Keratinocyte (primary cell): ENCODE measurements at regions not wholly inside any gene's neighbourhood (a gene's known extent, or its start where the extent isn't known, plus 50 kb on each side); places are given as distances from the start of the nearest gene placed in this dataset.

Experiments used
- DNase-seq: peaks from one replicate; pipeline ENCODE4 v3.0.0-alpha.2; 2011; ENCODE audit warnings: low read depth, missing footprints, low spot score
- FAIRE-seq: peaks from 2 replicates; lab custom pipeline; 2011; peaks lifted over from hg19 to GRCh38; lab: Jason Lieb, UNC
- H2AFZ ChIP-seq: 2 replicates; pipeline ENCODE4 v1.6.0; 2012; ENCODE audit warnings: low read length, control low read depth, inconsistent platforms; ENCODE audit not compliant: control insufficient read depth
- H3K27ac ChIP-seq: 2 replicates; pipeline ENCODE4 v1.5.1; 2011; ENCODE audit warnings: low read length; ENCODE audit not compliant: control insufficient read depth, insufficient read depth
- H3K27me3 ChIP-seq: 3 replicates; pipeline ENCODE4 v1.6.0; 2011; ENCODE audit warnings: low read length; ENCODE audit not compliant: control insufficient read depth, insufficient read depth; ENCODE audit errors: extremely low read depth
- H3K36me3 ChIP-seq, 2 experiments: 2 replicates in 1 of 2; 3 replicates in 1 of 2; pipeline ENCODE4 v1.5.1; 2011; ENCODE audit warnings: low read length in 2 of 2, mild to moderate bottlenecking in 1 of 2; ENCODE audit not compliant: control insufficient read depth in 2 of 2, insufficient read depth in 2 of 2; ENCODE audit errors: extremely low read depth in 1 of 2
- H3K4me1 ChIP-seq: 3 replicates; pipeline ENCODE4 v1.5.1; 2011; ENCODE audit warnings: low read length; ENCODE audit not compliant: control insufficient read depth, insufficient read depth; ENCODE audit errors: extremely low read depth
- H3K4me2 ChIP-seq: 3 replicates; pipeline ENCODE4 v1.6.0; 2011; ENCODE audit warnings: low read depth, low read length; ENCODE audit not compliant: control insufficient read depth, insufficient read depth; ENCODE audit errors: extremely low read depth
- H3K4me3 ChIP-seq, 3 experiments: fragments of 200-600 bp in 1 of 3; sonication (generic) in 1 of 3; 2 replicates in 2 of 3; 3 replicates in 1 of 3; pipeline ENCODE4 v1.5.1; 2011 to 2016; ENCODE audit warnings: low read length in 3 of 3, mild to moderate bottlenecking in 3 of 3, control low read depth in 2 of 3, inconsistent platforms in 1 of 3, low read depth in 1 of 3, mixed read lengths in 1 of 3, mixed run types in 1 of 3, moderate library complexity in 1 of 3; ENCODE audit not compliant: control insufficient read depth in 2 of 3, insufficient read depth in 2 of 3; ENCODE audit errors: extremely low read depth in 1 of 3
- H3K79me2 ChIP-seq: 2 replicates; pipeline ENCODE4 v1.6.0; 2012; ENCODE audit warnings: low read length; ENCODE audit not compliant: control insufficient read depth, insufficient read depth
- H3K9ac ChIP-seq: 3 replicates; pipeline ENCODE4 v1.6.0; 2011; ENCODE audit warnings: low read length; ENCODE audit not compliant: control insufficient read depth, insufficient read depth; ENCODE audit errors: extremely low read depth
- H3K9me1 ChIP-seq: 3 replicates; pipeline ENCODE4 v1.6.0; 2011; ENCODE audit warnings: low read length; ENCODE audit not compliant: control insufficient read depth, insufficient read depth; ENCODE audit errors: extremely low read depth
- H3K9me3 ChIP-seq: 2 replicates; pipeline ENCODE4 v1.5.1; 2012; ENCODE audit warnings: low read depth, low read length; ENCODE audit not compliant: control insufficient read depth
- H4K20me1 ChIP-seq: 3 replicates; pipeline ENCODE4 v1.6.0; 2011; ENCODE audit warnings: low read length; ENCODE audit not compliant: control insufficient read depth, insufficient read depth; ENCODE audit errors: extremely low read depth
- EZH2 ChIP-seq: IDR thresholded peaks from one replicate; pipeline ENCODE4 v1.6.1; 2012; ENCODE audit warnings: inconsistent platforms, mild to moderate bottlenecking, low read length, moderate library complexity
- dilution Hi-C: fragments of 300-500 bp; cut with MboI; formaldehyde crosslinking; loops from one replicate; pipeline ENCODE4 v1.7.0; 2020; ENCODE audit warnings: low sequenced_read_pairs; ENCODE audit not compliant: extremely low pct_ligation_motif_present
- TF ChIP-seq, protein P1 (sequence below), 3 experiments: IDR thresholded peaks in 1 of 3; conservative IDR thresholded peaks in 1 of 3; optimal IDR thresholded peaks in 1 of 3; 2 replicates in 2 of 3; 3 replicates in 1 of 3; pipeline versions ENCODE3 to v1.5.1; 2011; ENCODE audit warnings: low read length in 3 of 3, mild to moderate bottlenecking in 3 of 3, moderate library complexity in 2 of 3, control low read depth in 1 of 3, inconsistent platforms in 1 of 3; ENCODE audit not compliant: insufficient read depth in 2 of 3; ENCODE audit errors: extremely low read depth in 1 of 3

GRCh38 chr12:92199819-92200576, 54.4 kb upstream of the BTG1 start:
- FAIRE-seq (no peak), DNase-seq (no peak)
- no peak for TF ChIP-seq EZH2
- TF ChIP-seq, protein P1, sequence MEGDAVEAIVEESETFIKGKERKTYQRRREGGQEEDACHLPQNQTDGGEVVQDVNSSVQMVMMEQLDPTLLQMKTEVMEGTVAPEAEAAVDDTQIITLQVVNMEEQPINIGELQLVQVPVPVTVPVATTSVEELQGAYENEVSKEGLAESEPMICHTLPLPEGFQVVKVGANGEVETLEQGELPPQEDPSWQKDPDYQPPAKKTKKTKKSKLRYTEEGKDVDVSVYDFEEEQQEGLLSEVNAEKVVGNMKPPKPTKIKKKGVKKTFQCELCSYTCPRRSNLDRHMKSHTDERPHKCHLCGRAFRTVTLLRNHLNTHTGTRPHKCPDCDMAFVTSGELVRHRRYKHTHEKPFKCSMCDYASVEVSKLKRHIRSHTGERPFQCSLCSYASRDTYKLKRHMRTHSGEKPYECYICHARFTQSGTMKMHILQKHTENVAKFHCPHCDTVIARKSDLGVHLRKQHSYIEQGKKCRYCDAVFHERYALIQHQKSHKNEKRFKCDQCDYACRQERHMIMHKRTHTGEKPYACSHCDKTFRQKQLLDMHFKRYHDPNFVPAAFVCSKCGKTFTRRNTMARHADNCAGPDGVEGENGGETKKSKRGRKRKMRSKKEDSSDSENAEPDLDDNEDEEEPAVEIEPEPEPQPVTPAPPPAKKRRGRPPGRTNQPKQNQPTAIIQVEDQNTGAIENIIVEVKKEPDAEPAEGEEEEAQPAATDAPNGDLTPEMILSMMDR (optimal IDR thresholded peaks at IDR 0.05 in 1 of 3, IDR thresholded peaks at IDR 0.05 in 1 of 3, conservative IDR thresholded peaks at IDR 0.05 in 1 of 3; ENCODE audit: extremely low read depth in 1 of 3, insufficient read depth in 2 of 3, low read length in 3 of 3), result no peak
- Histone ChIP-seq H3K9me1 (no peaks in the 10 kb centered on the region), H3K9me3 (peaks cover 2% of the 10 kb centered on the region), H2AFZ (no peak overlapping the region), H4K20me1 (no peaks in the 10 kb centered on the region), H3K79me2 (no peaks in the 10 kb centered on the region), H3K4me1 (no peaks in the 10 kb centered on the region), H3K27me3 (no peaks in the 10 kb centered on the region), H3K27ac (no peak overlapping the region), H3K4me2 (no peak overlapping the region), H3K9ac (no peak overlapping the region), H3K4me3 (no peak overlapping the region), H3K36me3 (no peaks in the 10 kb centered on the region)
- dilution Hi-C loops, result no loop called here

DNA sequence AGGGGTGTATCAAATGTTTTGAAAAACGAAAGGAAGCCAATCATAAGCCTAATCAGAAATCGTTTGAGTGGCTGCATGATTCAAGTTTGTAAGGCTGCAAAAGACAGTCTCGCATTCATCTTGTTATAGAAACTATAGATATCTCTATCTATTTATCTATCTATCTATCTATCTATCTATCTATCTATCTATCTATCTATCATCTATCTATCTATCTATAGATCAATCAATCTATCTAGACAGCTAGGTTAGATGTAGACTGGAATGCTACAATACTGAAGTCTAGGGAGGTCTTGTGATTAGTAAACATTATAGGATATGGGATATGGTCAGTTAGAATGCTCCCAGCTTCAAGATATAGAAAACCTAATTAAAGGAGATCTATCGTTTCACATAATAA, 52.2 kb upstream of the BTG1 start:
- no peak overlapping the region for H3K9ac ChIP-seq
- H3K4me2 ChIP-seq, result no peak overlapping the region
- no peaks in the 10 kb centered on the region for H3K27me3 ChIP-seq
- no peaks in the 10 kb centered on the region for H3K4me1 ChIP-seq
- no peak overlapping the region for H3K4me3 ChIP-seq
- H3K9me1 ChIP-seq, result no peaks in the 10 kb centered on the region
- peaks cover 2% of the 10 kb centered on the region for H3K9me3 ChIP-seq
- no peak for DNase-seq
- no peaks in the 10 kb centered on the region for H3K36me3 ChIP-seq
- TF ChIP-seq EZH2, result no peak
- TF ChIP-seq, protein P1 (optimal IDR thresholded peaks at IDR 0.05 in 1 of 3, IDR thresholded peaks at IDR 0.05 in 1 of 3, conservative IDR thresholded peaks at IDR 0.05 in 1 of 3; ENCODE audit: extremely low read depth in 1 of 3, insufficient read depth in 2 of 3, low read length in 3 of 3), result no peak
- dilution Hi-C loops, result no loop called here
- no peaks in the 10 kb centered on the region for H3K79me2 ChIP-seq
- no peak for FAIRE-seq
- no peak overlapping the region for H2AFZ ChIP-seq
- H4K20me1 ChIP-seq, result no peaks in the 10 kb centered on the region
- no peak overlapping the region for H3K27ac ChIP-seq
